ENCODE measurements at regions not wholly inside any gene's neighbourhood (a gene's known extent, or its start where the extent isn't known, plus 50 kb on each side); places are given as distances from the start of the nearest gene placed in this dataset.

GRCh38 chr5:158255609-158256008, 396.7 kb upstream of the CLINT1 start:
- no peak for TF ChIP-seq CTCF (IDR thresholded peaks at IDR 0.05; ENCODE audit: insufficient read depth, low read length, poor library complexity, severe bottlenecking)
- no peaks in the 10 kb centered on the region for H3K27me3 ChIP-seq (ENCODE audit: control insufficient read depth, insufficient read depth, low read length)
- no peak for DNase-seq (ENCODE audit: low read depth)
- no peak overlapping the region for H3K4me3 ChIP-seq (ENCODE audit: low read depth, low read length)
- no peaks in the 10 kb centered on the region for H3K36me3 ChIP-seq (ENCODE audit: control insufficient read depth, insufficient read depth, low read length)

DNA sequence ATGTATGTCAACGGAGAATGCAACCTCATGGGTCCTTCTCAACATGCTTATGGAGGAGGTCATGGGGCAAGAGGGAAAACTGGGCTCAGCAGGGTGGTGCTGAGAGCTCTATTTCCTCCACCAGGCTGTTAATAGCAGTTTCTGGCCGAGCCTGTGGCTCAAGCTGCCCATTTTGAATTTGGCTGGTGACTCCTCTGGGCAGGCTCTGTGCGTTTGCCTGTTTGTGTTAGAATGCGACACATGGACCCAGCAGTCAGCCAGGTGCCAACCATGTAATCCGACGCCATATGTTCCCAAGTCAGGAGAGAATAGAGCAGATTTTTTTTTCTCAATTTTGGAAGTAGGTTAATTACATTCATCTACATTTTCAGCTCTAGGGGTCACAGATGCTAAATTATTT, 387.7 kb upstream of the CLINT1 start:
- Histone ChIP-seq H3K4me3 (ENCODE audit: low read depth, low read length) (no peak overlapping the region), H3K27me3 (ENCODE audit: control insufficient read depth, insufficient read depth, low read length) (no peaks in the 10 kb centered on the region), H3K36me3 (ENCODE audit: control insufficient read depth, insufficient read depth, low read length) (no peaks in the 10 kb centered on the region)
- no peak for TF ChIP-seq CTCF (IDR thresholded peaks at IDR 0.05; ENCODE audit: insufficient read depth, low read length, poor library complexity, severe bottlenecking)
- DNase-seq (ENCODE audit: low read depth), result no peak

DNA sequence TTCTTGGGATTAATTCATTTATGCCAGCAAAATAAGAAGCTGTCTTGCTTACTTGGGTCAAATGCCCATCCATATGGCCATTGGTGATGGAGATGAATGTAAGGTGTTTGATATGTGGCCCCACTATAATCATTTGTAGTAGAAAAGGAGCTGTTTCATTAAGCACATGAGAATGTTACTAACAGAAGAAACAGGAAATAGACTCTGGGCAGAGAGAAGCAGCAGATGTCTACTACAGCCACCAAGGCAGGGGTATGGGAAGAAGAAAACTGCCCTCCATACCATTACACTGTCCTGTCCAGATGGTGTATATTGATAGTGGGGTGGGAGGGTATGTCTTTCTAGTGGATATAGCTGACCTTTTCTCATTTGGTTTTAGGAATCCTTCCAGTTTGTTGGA, 386.6 kb upstream of the CLINT1 start:
- Histone ChIP-seq H3K27me3 (ENCODE audit: control insufficient read depth, insufficient read depth, low read length) (no peaks in the 10 kb centered on the region), H3K4me3 (ENCODE audit: low read depth, low read length) (no peak overlapping the region), H3K36me3 (ENCODE audit: control insufficient read depth, insufficient read depth, low read length) (no peaks in the 10 kb centered on the region)
- no peak for TF ChIP-seq CTCF (IDR thresholded peaks at IDR 0.05; ENCODE audit: insufficient read depth, low read length, poor library complexity, severe bottlenecking)
- no peak for DNase-seq (ENCODE audit: low read depth)

GRCh38 chr5:158244882-158245281, 385.9 kb upstream of the CLINT1 start:
- DNase-seq (ENCODE audit: low read depth), result no peak

DNA sequence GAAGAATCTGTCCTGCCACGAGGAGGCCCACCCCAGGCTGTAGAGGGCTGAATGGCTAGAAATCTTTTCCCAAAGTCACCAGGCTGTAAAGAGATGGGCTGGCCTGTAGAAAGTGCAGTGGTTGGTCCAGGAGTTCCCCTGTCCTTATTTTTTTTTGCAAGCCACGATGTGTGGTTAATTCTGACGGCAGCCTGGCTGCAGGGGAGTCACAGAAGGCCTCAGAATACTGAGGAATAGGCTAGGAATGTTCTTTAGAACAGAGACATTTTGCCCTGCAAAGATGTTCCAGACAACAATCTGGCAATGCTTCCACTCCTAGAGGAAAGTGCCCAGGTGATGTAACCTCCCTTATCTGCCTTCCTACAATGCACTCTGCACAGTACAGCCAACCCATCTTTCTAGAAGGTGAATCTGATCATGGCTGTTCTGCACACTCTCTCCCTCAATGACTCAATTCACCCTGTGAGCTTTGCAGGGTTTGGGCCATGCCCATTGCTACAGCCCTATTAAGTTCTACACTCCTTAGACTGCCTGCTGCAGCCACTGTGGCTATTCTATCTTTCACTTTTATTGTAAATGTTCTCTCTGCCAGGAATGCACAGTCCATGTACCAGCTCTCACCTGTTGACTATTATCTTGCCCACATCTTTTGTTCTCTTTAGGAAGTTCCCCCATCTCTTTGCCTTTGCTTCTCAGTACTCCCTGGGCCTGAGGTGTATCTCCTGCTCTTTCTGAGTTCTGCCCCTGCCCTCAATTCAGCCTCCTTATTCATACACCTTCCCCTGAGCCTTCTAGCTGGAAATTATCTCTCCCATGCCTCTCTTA, 377.8 kb upstream of the CLINT1 start:
- no peak overlapping the region for H3K4me3 ChIP-seq (ENCODE audit: low read depth, low read length)
- no peaks in the 10 kb centered on the region for H3K27me3 ChIP-seq (ENCODE audit: control insufficient read depth, insufficient read depth, low read length)
- no peak for DNase-seq (ENCODE audit: low read depth)
- no peaks in the 10 kb centered on the region for H3K36me3 ChIP-seq (ENCODE audit: control insufficient read depth, insufficient read depth, low read length)
- no peak for TF ChIP-seq CTCF (IDR thresholded peaks at IDR 0.05; ENCODE audit: insufficient read depth, low read length, poor library complexity, severe bottlenecking)

More at GRCh38 chr5:158244882-158245281, 385.9 kb upstream of the CLINT1 start:
- H3K36me3 ChIP-seq (ENCODE audit: control insufficient read depth, insufficient read depth, low read length), result no peaks in the 10 kb centered on the region
- no peak overlapping the region for H3K4me3 ChIP-seq (ENCODE audit: low read depth, low read length)
- H3K27me3 ChIP-seq (ENCODE audit: control insufficient read depth, insufficient read depth, low read length), result no peaks in the 10 kb centered on the region
- TF ChIP-seq CTCF (IDR thresholded peaks at IDR 0.05; ENCODE audit: insufficient read depth, low read length, poor library complexity, severe bottlenecking), result no peak

GRCh38 chr5:158235159-158235547, 376.2 kb upstream of the CLINT1 start:
- no peak for DNase-seq (ENCODE audit: low read depth)
- H3K27me3 ChIP-seq (ENCODE audit: control insufficient read depth, insufficient read depth, low read length), result no peaks in the 10 kb centered on the region
- no peak overlapping the region for H3K4me3 ChIP-seq (ENCODE audit: low read depth, low read length)
- TF ChIP-seq CTCF (IDR thresholded peaks at IDR 0.05; ENCODE audit: insufficient read depth, low read length, poor library complexity, severe bottlenecking), result no peak
- no peaks in the 10 kb centered on the region for H3K36me3 ChIP-seq (ENCODE audit: control insufficient read depth, insufficient read depth, low read length)
